Heart right ventricle (tissue), 16 donors: ENCODE measurements at regions not wholly inside any gene's neighbourhood (a gene's known extent, or its start where the extent isn't known, plus 50 kb on each side); places are given as distances from the start of the nearest gene placed in this dataset.
A peak's percentile ranks its signal among the peaks of the same experiment; 100 is the strongest.
"Not testable (repeated sequence)": the region's sequence is repeated elsewhere in the genome, so short reads cannot be mapped to it uniquely, and the experiment has no call there.

Experiments used
- ATAC-seq, 8 donors: fragments of 200-7000 bp; cut with Tn5 transposase; one replicate each; pipeline ENCODE4 v1.9.1; 2020; ENCODE audit warnings: mild to moderate bottlenecking in 8 of 8, moderate library complexity in 8 of 8, moderate number of reproducible peaks in 1 of 8
- DNase-seq, 2 donors: peaks; one replicate each; pipeline ENCODE4 v3.0.0-alpha.2; 2020
- H3K27ac ChIP-seq, 10 donors: fragments of 200-600 bp; sonication (generic) in 2 of 10; one replicate each; pipeline versions ENCODE4 v1.5.0 to v1.8.0; 2020 to 2022; ENCODE audit warnings: mild to moderate bottlenecking in 3 of 10
- H3K27me3 ChIP-seq, 7 donors: fragments of 200-600 bp; one replicate each; pipeline ENCODE4 v1.8.0; 2021 to 2022; ENCODE audit warnings: mild to moderate bottlenecking in 2 of 7
- H3K36me3 ChIP-seq, 9 donors: fragments of 200-600 bp; sonication (generic) in 1 of 9; one replicate each; pipeline versions ENCODE4 v1.5.0 to v1.8.0; 2020 to 2022; ENCODE audit warnings: mild to moderate bottlenecking in 2 of 9
- H3K4me1 ChIP-seq, 9 donors: fragments of 200-600 bp; sonication (generic) in 1 of 9; one replicate each; pipeline versions ENCODE4 v1.5.0 to v1.8.0; 2020 to 2022; ENCODE audit warnings: mild to moderate bottlenecking in 4 of 9
- H3K4me3 ChIP-seq, 10 donors: fragments of 200-600 bp; sonication (generic) in 2 of 10; one replicate each; pipeline versions ENCODE4 v1.5.0 to v1.8.0; 2020 to 2022; ENCODE audit warnings: mild to moderate bottlenecking in 7 of 10, moderate library complexity in 2 of 10
- H3K9me3 ChIP-seq, 11 donors: fragments of 200-600 bp in 10 of 11; sonication (generic) in 2 of 11; one replicate each; pipeline versions ENCODE4 v1.5.0 to v1.8.0; 2013 to 2022; ENCODE audit warnings: mild to moderate bottlenecking in 2 of 11, control low read depth in 1 of 11, moderate library complexity in 1 of 11
- WGBS, 2 donors: extraction: QIAGEN DNeasy Blood & Tissue Kit; methylation state at CpG; one replicate each; pipeline ENCODE4 v1.1.7; 2013; ENCODE audit warnings: inconsistent platforms in 1 of 2; 5-methylcytosine and 5-hydroxymethylcytosine counted together
- intact Hi-C, 10 donors: fragments of 100-400 bp; cut with DNase I; formaldehyde crosslinking; loops; one replicate each; pipeline versions ENCODE4 v1.11.1 to v1.14.2; 2022
- TF ChIP-seq, protein P1 (sequence below), 9 donors: fragments of 200-600 bp; sonication (generic) in 2 of 9; IDR thresholded peaks; one replicate each; pipeline versions ENCODE4 v1.5.0 to v1.8.0; 2021 to 2022; ENCODE audit warnings: antibody characterized with exemption in 9 of 9, mild to moderate bottlenecking in 5 of 9, moderate library complexity in 1 of 9
- donor health status: Arrhythmogenic right ventricular cardiomyopathy.
- donor health status: ischemic (EF 13 %, LVEDD 7.1; RV severe dilation, severe dysfunction).
- donor health status: healthy with polysubstance abuse.
- donor health status: DM: no; HTN: yes; CAD: no.
- donor health status: DM: no; HTN: no; CAD: no.
- donor health status: ischemic (EF 25% LVEDD 6.9; RV normal size, moderate dysfunction).
- donor health status: ischemic (EF 25% LVEDD 5.7; RV mildly dilated, moderate dysfunction).
- donor health status: healthy.
- donor health status: DM: yes; HTN: yes; CAD: no.
- donor health status: Ischemic cardiomyopathy.
- donor health status: ischemic (EF 35%, LVEDD 5.7; RV mildly dilated, moderate dysfunction).
- donor health status: nonischemic (EF 11% LVEDD 7.7; RV severe dilation, severe dysfunction).
- donor health status: DM: yes; HTN: yes; CAD: no.
- donor health status: PGD.
- donor health status: ischemic (EF 29% LVEDD 5.4; RV normal size, mild dysfunction).
- donor health status: nonischemic (EF 23%, LVEDD 6.1; RV moderate dilation, normal function).

DNA sequence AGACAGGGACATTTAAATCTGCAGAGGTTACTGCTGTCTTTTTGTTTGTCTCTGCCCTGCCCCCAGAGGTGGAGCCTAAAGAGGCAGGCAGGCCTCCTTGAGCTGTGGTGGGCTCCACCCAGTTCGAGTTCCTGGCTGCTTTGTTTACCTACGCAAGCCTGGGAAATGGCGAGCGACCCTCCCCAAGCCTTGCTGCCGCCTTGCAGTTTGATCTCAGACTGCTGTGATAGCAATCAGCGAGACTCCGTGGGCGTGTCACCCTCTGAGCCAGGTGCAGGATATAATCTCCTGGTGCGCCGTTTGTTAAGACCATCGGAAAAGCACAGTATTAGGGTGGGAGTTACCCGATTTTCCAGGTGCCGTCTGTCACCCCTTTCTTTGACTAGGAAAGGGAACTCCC is 93.3 kb downstream of the ANKRD30BL start:
- WGBS, 2 donors = 91 to 92% methylated on average over 13 of the region's 13 CpGs
- DNase-seq, H3K27ac ChIP-seq, ATAC-seq, H3K4me3 ChIP-seq, intact Hi-C loops, H3K27me3 ChIP-seq, H3K4me1 ChIP-seq, H3K36me3 ChIP-seq: not testable (repeated sequence)
- H3K9me3 ChIP-seq = peaks cover 0 to 13% (median 0%) of the 10 kb centered on the region in 11 donors

DNA sequence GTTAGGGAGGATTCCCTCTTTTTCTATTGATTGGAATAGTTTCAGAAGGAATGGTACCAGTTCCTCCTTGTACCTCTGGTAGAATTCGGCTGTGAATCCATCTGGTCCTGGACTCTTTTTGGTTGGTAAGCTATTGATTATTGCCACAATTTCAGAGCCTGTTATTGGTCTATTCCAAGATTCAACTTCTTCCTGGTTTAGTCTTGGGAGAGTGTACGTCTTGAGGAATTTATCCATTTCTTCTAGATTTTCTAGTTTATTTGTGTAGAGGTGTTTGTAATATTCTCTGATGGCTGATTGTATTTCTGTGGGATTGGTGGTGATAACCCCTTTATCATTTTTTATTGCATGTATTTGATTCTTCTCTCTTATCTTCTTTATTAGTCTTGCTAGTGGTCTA is 96.4 kb downstream of the ANKRD30BL start:
- H3K27ac ChIP-seq, intact Hi-C loops, H3K27me3 ChIP-seq, DNase-seq, ATAC-seq, H3K4me3 ChIP-seq, H3K4me1 ChIP-seq, H3K36me3 ChIP-seq: not testable (repeated sequence)
- H3K9me3 ChIP-seq = peaks cover 0 to 17% (median 0%) of the 10 kb centered on the region in 11 donors
- 65 to 85% methylated on average over 1 of the region's 2 CpGs for WGBS, 2 donors

DNA sequence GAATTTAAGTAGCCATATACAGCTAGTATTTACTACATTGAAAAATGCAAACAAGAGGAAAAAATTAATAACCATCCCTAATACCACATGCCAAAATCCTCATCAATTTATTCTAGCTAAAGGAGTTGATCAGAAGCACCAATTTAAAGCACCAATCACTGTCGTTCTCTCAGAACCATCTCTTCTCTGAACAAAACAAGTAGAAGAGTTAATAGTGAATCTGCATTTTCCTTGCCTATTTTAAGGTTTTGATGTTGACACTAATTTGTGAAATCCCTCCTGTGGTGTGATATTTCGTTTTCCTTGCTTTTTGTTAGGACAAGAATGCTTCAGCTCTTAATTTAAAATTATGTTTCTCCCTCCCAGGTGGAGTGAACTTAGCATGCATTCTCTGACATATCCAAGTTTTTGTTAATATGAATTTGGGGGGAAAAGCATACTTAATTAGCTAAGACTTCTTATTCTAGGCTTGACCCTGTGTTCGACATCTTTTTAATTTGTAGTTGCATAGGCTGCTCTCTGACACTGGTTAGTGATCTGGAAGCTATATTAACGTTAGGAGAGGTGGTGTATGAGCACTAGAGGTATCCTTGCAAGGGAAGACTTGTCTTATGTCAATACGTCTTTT is 122.0 kb downstream of the ANKRD30BL start:
- H3K4me3 ChIP-seq, H3K27ac ChIP-seq, DNase-seq, H3K4me1 ChIP-seq, H3K36me3 ChIP-seq, intact Hi-C loops, ATAC-seq, H3K9me3 ChIP-seq: not testable (repeated sequence)
- 61 to 63% methylated on average over 5 of the region's 5 CpGs for WGBS, 2 donors
- peaks cover 0 to 59% (median 39%) of the 10 kb centered on the region in 7 donors for H3K27me3 ChIP-seq

DNA sequence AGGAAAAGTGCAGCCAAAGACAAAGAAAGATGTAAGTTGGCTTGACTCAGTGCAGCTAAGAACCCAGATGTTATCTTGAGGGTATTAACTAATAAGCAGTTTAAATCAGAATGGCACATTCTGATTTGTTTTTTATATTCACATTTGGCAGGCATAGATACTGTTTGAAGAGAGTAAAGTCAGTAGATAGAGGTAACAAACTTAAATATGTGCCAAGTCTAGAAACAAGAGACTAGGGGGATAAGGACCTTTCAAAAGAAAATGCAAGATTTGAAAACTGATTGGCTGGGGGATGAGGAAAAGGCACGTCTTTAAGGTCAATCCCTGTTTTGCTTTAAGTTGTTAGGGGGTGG is 122.9 kb downstream of the ANKRD30BL start:
- H3K27ac ChIP-seq, H3K9me3 ChIP-seq, intact Hi-C loops, H3K4me1 ChIP-seq, H3K36me3 ChIP-seq, DNase-seq, ATAC-seq: not testable (repeated sequence)
- peak overlapping the region in 9 of 10 donors; percentile 42 to 53 (median 50) for H3K4me3 ChIP-seq
- H3K27me3 ChIP-seq = peaks cover 0 to 54% (median 39%) of the 10 kb centered on the region in 7 donors
- 5 to 8% methylated on average over 1 of the region's 1 CpG for WGBS, 2 donors

DNA sequence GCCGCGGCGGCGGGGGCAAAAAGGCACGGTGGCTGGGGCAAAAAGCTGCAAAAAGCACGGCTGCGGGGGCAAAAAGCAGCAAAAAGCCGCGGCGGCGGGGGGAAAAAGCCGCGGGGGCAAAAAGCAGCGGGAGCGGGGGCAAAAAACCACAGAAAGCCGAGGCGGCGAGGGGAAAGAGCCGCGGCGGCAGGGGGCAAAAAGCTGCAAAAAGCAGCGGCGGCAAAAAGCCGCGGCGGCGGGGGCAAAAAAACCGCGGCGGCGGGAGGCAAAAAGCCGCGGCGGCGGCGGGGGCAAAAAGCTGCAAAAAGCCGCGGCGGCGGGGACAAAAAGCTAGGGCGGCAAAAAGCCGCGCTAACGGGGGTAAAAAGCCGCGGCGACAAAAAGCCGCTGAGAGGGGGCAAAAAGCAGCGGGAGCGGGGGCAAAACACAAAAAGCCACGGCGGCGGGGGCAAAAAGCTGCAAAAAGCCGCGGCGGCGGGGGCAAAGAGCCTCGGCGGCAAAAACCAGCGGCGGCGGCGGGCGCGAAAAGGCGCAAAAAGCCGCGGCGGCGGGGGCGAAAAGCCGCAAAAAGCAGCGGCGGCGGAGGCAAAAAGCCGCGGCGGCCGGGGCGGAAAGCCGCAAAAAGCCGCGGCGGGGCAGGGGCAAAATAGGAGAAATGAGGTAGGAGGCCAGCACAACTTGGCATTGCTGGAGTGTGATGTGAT is 123.4 kb downstream of the ANKRD30BL start:
- Histone ChIP-seq H3K36me3 (no peaks in the 10 kb centered on the region), H3K27ac (peak overlapping the region in 1 of 10 donors; percentile 35), H3K9me3 (peaks cover 0 to 11% (median 0%) of the 10 kb centered on the region in 11 donors), H3K4me1 (peaks cover 0 to 3% (median 0%) of the 10 kb centered on the region in 9 donors), H3K4me3 (peak overlapping the region; percentile 27 to 53 (median 50)), H3K27me3 (peaks cover 0 to 54% (median 39%) of the 10 kb centered on the region in 7 donors)
- DNase-seq (no peak), ATAC-seq (no peak)
- intact Hi-C loops = no loop called here
- WGBS, 2 donors = 1% methylated on average over 81 to 83 of the region's 84 CpGs
- TF ChIP-seq, protein P1, sequence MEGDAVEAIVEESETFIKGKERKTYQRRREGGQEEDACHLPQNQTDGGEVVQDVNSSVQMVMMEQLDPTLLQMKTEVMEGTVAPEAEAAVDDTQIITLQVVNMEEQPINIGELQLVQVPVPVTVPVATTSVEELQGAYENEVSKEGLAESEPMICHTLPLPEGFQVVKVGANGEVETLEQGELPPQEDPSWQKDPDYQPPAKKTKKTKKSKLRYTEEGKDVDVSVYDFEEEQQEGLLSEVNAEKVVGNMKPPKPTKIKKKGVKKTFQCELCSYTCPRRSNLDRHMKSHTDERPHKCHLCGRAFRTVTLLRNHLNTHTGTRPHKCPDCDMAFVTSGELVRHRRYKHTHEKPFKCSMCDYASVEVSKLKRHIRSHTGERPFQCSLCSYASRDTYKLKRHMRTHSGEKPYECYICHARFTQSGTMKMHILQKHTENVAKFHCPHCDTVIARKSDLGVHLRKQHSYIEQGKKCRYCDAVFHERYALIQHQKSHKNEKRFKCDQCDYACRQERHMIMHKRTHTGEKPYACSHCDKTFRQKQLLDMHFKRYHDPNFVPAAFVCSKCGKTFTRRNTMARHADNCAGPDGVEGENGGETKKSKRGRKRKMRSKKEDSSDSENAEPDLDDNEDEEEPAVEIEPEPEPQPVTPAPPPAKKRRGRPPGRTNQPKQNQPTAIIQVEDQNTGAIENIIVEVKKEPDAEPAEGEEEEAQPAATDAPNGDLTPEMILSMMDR (IDR thresholded peaks at IDR 0.05) = no peak

DNA sequence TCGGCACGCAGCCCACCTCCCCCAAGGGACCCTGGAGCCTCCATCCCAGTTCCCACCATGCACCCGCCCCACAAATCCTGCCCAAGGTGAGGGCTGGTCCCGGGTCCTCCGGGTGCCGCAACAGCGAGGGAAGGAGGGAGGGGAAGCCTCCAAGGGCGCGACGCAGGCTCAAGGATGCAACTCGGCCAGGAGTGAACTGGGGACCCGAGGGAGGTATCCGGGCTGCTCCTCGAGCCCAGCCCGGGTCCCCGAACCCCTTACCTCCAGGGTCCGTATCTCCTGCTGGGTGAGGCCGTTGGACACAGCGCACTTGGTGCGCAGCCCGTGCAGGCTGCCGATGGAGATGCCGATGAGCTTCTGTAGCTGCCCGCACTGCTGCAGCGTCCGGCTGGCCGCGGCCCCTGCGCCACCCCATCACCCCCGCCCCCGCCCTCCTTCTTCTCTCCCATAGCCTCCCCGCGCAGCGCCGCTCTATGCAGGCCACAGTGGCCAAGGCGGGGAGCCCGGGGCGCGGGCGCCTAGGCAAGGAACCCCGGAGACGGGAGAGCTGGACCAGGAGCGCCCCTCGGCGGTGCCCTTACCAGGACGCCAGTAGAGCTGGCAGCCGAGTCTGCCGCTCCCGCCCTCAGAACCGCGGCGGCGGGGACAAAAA is 124.1 kb downstream of the ANKRD30BL start:
- intact Hi-C loops = no loop called here
- DNase-seq = peak in 1 of 2 donors; percentile 11

More for the DNA sequence above, 124.1 kb downstream of the ANKRD30BL start:
- Histone ChIP-seq H3K4me3 (peak overlapping the region; percentile 27 to 53 (median 50)), H3K36me3 (no peaks in the 10 kb centered on the region), H3K4me1 (peaks cover 0 to 3% (median 0%) of the 10 kb centered on the region in 9 donors), H3K27me3 (peaks cover 0 to 50% (median 39%) of the 10 kb centered on the region in 7 donors), H3K27ac (peak overlapping the region in 1 of 10 donors; percentile 35), H3K9me3 (peaks cover 0 to 11% (median 0%) of the 10 kb centered on the region in 11 donors)
- WGBS, 2 donors = 4 to 5% methylated on average over 53 of the region's 53 CpGs
- ATAC-seq = peak in 1 of 8 donors; percentile 23
- TF ChIP-seq, protein P1 (IDR thresholded peaks at IDR 0.05) = no peak
